ENCODE measurements at regions not wholly inside any gene's neighbourhood (a gene's known extent, or its start where the extent isn't known, plus 50 kb on each side); places are given as distances from the start of the nearest gene placed in this dataset.

DNA sequence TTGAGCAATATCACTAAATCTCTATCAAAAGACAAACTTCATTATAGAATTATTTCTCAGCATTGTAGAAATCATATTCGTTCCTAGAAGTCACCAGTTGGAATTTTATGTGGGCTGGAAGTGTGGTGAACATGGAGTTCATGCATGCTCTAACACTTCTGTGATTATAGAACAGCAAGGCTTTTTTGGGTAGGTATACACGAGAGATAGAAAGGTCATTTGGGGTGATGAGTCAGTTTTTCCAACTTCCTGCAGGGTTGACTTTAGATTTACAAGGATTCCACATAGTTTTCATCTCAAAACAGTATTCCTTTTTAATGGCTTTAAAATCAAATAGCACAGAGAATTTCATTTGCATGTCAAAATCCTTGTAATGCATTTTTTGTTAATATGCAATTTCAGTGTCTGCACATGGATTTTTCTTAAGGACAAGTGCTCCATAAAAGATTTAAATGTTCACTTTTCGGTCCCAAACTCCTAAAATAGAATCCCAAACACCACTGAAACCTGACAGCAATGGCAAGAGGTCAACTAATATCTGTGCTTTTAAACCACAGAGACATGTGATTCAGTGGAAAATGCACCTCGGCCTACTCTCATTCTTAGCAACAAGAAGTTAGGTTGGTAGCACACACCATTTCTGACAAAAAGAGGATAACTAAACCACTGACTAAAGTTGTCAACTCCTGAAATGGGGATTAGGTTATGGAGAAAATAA lies 211.0 kb downstream of the MOXD1 start:
- TF ChIP-seq, protein P1, sequence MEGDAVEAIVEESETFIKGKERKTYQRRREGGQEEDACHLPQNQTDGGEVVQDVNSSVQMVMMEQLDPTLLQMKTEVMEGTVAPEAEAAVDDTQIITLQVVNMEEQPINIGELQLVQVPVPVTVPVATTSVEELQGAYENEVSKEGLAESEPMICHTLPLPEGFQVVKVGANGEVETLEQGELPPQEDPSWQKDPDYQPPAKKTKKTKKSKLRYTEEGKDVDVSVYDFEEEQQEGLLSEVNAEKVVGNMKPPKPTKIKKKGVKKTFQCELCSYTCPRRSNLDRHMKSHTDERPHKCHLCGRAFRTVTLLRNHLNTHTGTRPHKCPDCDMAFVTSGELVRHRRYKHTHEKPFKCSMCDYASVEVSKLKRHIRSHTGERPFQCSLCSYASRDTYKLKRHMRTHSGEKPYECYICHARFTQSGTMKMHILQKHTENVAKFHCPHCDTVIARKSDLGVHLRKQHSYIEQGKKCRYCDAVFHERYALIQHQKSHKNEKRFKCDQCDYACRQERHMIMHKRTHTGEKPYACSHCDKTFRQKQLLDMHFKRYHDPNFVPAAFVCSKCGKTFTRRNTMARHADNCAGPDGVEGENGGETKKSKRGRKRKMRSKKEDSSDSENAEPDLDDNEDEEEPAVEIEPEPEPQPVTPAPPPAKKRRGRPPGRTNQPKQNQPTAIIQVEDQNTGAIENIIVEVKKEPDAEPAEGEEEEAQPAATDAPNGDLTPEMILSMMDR (IDR thresholded peaks at IDR 0.05), result no peak
- no peak for TF ChIP-seq POLR2A (IDR thresholded peaks at IDR 0.05)

All from lower leg skin (tissue), 3 donors.